H1 (cell line): ENCODE measurements at regions not wholly inside any gene's neighbourhood (a gene's known extent, or its start where the extent isn't known, plus 50 kb on each side); places are given as distances from the start of the nearest gene placed in this dataset.

Experiments
- CTCF ChIA-PET: fragments of 300-600 bp; sonication (Branson Sonifier 250); formaldehyde crosslinking; loops from one replicate; lab custom pipeline; 2021; ENCODE audit not compliant: partially characterized antibody; lab: Charles Lee
- POLR2A ChIA-PET: fragments of 300-600 bp; sonication (Branson Sonifier 250); formaldehyde crosslinking; loops from one replicate; lab custom pipeline; 2021; ENCODE audit warnings: inconsistent platforms; ENCODE audit not compliant: partially characterized antibody; lab: Charles Lee
- DNase-seq, 2 experiments: peaks; one replicate each; pipeline versions ENCODE4 v3.0.0 to v3.0.0-alpha.2; 2010 to 2022; ENCODE audit warnings: low spot score in 2 of 2, low read depth in 1 of 2, mixed read lengths in 1 of 2
- FAIRE-seq: peaks from 2 replicates; lab custom pipeline; 2011; peaks lifted over from hg19 to GRCh38; lab: Jason Lieb, UNC
- H2AFZ ChIP-seq: 2 replicates; pipeline ENCODE4 v1.8.1; 2012; ENCODE audit warnings: low read length, inconsistent platforms
- H2AK5ac ChIP-seq: 2 replicates; pipeline ENCODE4 v1.6.1; 2013; ENCODE audit warnings: low read depth, low read length
- H2BK120ac ChIP-seq: replicated peaks from 2 replicates; pipeline ENCODE3; 2013; ENCODE audit warnings: low read depth, low read length, inconsistent platforms
- H2BK12ac ChIP-seq: 2 replicates; pipeline ENCODE4 v1.6.1; 2013; ENCODE audit warnings: low read depth, low read length
- H2BK15ac ChIP-seq: 2 replicates; pipeline ENCODE4 v1.6.1; 2013; ENCODE audit warnings: low read length
- H2BK20ac ChIP-seq: 2 replicates; pipeline ENCODE4 v1.6.1; 2013; ENCODE audit warnings: low read length
- H2BK5ac ChIP-seq: 2 replicates; pipeline ENCODE4 v1.6.1; 2013; ENCODE audit warnings: low read depth, low read length
- H3K14ac ChIP-seq: 2 replicates; pipeline ENCODE4 v1.6.1; 2013; ENCODE audit warnings: inconsistent platforms; ENCODE audit not compliant: insufficient read length
- H3K18ac ChIP-seq: 2 replicates; pipeline ENCODE4 v1.6.1; 2013; ENCODE audit warnings: low read length; ENCODE audit errors: extremely low read depth
- H3K23ac ChIP-seq: 2 replicates; pipeline ENCODE4 v1.6.1; 2013; ENCODE audit warnings: inconsistent platforms; ENCODE audit not compliant: insufficient read length
- H3K23me2 ChIP-seq: 2 replicates; pipeline ENCODE4 v1.6.1; 2013; ENCODE audit warnings: low read depth, low read length
- H3K27ac ChIP-seq: 2 replicates; pipeline ENCODE4 v1.6.1; 2011; ENCODE audit warnings: low read depth, low read length, inconsistent platforms
- H3K27me3 ChIP-seq, 4 experiments: replicated peaks in 1 of 4; 1 replicate in 1 of 4; 2 replicates in 3 of 4; pipeline versions ENCODE4 v1.6.1 to v1.8.1; 2011 to 2013; ENCODE audit warnings: low read length in 3 of 4, mild to moderate bottlenecking in 3 of 4, inconsistent platforms in 2 of 4, mixed read lengths in 2 of 4, moderate library complexity in 1 of 4; ENCODE audit not compliant: control insufficient read depth in 3 of 4, insufficient read depth in 3 of 4; ENCODE audit errors: extremely low read depth in 1 of 4
- H3K36me3 ChIP-seq, 4 experiments: 2 replicates each; pipeline versions ENCODE4 v1.6.1 to v1.8.1; 2011 to 2013; ENCODE audit warnings: mild to moderate bottlenecking in 4 of 4, low read length in 3 of 4, moderate library complexity in 2 of 4, control low read depth in 1 of 4, inconsistent platforms in 1 of 4; ENCODE audit not compliant: insufficient read depth in 4 of 4, control insufficient read depth in 2 of 4
- H3K4ac ChIP-seq: replicated peaks from 2 replicates; pipeline ENCODE3; 2013; ENCODE audit warnings: low read length, low read depth, mixed read lengths, inconsistent platforms; ENCODE audit not compliant: insufficient read length
- H3K4me1 ChIP-seq, 4 experiments: replicated peaks in 1 of 4; 1 replicate in 1 of 4; 2 replicates in 3 of 4; pipeline versions ENCODE4 v1.6.1 to v1.8.1; 2011 to 2013; ENCODE audit warnings: low read length in 3 of 4, inconsistent platforms in 2 of 4, mixed read lengths in 1 of 4; ENCODE audit not compliant: insufficient read depth in 4 of 4, control insufficient read depth in 3 of 4
- H3K4me2 ChIP-seq, 2 experiments: 2 replicates each; pipeline versions ENCODE4 v1.6.1 to v1.8.1; 2011 to 2013; ENCODE audit warnings: low read depth in 2 of 2, low read length in 2 of 2, control low read depth in 1 of 2, inconsistent platforms in 1 of 2, mild to moderate bottlenecking in 1 of 2; ENCODE audit not compliant: insufficient read depth in 1 of 2
- H3K4me3 ChIP-seq, 4 experiments: fragments of 200-600, 300-600 bp in 1 of 4; sonication (generic), shearing (Covaris generic), sonication (Bioruptor Twin) in 1 of 4; 2 replicates each; pipeline versions ENCODE4 v1.5.1 to v1.8.1; 2011 to 2016; ENCODE audit warnings: low read length in 4 of 4, low read depth in 3 of 4, control low read depth in 2 of 4, inconsistent platforms in 2 of 4, mild to moderate bottlenecking in 2 of 4, mixed read lengths in 1 of 4, moderate library complexity in 1 of 4; ENCODE audit not compliant: insufficient read depth in 2 of 4; ENCODE audit errors: extremely low read depth in 1 of 4
- H3K56ac ChIP-seq: replicated peaks from 2 replicates; pipeline ENCODE3; 2013; ENCODE audit warnings: low read depth, mild to moderate bottlenecking, mixed read lengths, low read length, inconsistent platforms; ENCODE audit not compliant: insufficient read length
- H3K79me1 ChIP-seq: 2 replicates; pipeline ENCODE4 v1.6.1; 2013; ENCODE audit warnings: low read depth, low read length, control low read depth
- H3K79me2 ChIP-seq, 2 experiments: 2 replicates each; pipeline versions ENCODE4 v1.6.1 to v1.8.1; 2012 to 2013; ENCODE audit warnings: low read length in 2 of 2, mild to moderate bottlenecking in 2 of 2, inconsistent platforms in 1 of 2; ENCODE audit not compliant: insufficient read depth in 2 of 2, control insufficient read depth in 1 of 2
- H3K9ac ChIP-seq, 4 experiments: replicated peaks in 1 of 4; 1 replicate in 1 of 4; 2 replicates in 3 of 4; pipeline versions ENCODE4 v1.6.1 to v1.8.1; 2011 to 2013; ENCODE audit warnings: low read depth in 3 of 4, low read length in 3 of 4, control low read depth in 2 of 4, mild to moderate bottlenecking in 2 of 4, moderate library complexity in 2 of 4, inconsistent platforms in 1 of 4; ENCODE audit errors: extremely low read depth in 1 of 4
- H3K9me3 ChIP-seq, 2 experiments: 2 replicates each; pipeline versions ENCODE4 v1.6.1 to v1.8.1; 2012 to 2013; ENCODE audit warnings: mild to moderate bottlenecking in 2 of 2, moderate library complexity in 2 of 2, control low read depth in 1 of 2, inconsistent platforms in 1 of 2, low read depth in 1 of 2, low read length in 1 of 2, mixed read lengths in 1 of 2; ENCODE audit not compliant: insufficient read depth in 2 of 2
- H4K20me1 ChIP-seq, 2 experiments: replicated peaks in 1 of 2; 2 replicates each; pipeline versions ENCODE3 to v1.8.1; 2011 to 2013; ENCODE audit warnings: inconsistent platforms in 2 of 2, low read length in 2 of 2, mild to moderate bottlenecking in 1 of 2; ENCODE audit not compliant: insufficient read depth in 2 of 2, control insufficient read depth in 1 of 2
- H4K5ac ChIP-seq: 2 replicates; pipeline ENCODE4 v1.6.1; 2013; ENCODE audit warnings: low read length, low read depth, mixed read lengths, inconsistent platforms; ENCODE audit not compliant: insufficient read length
- H4K8ac ChIP-seq: 2 replicates; pipeline ENCODE4 v1.8.0; 2013; ENCODE audit warnings: mild to moderate bottlenecking, moderate library complexity, low read length, inconsistent platforms; ENCODE audit not compliant: insufficient read depth; ENCODE audit errors: extremely low read depth
- H4K91ac ChIP-seq: replicated peaks from 2 replicates; pipeline ENCODE3; 2013; ENCODE audit warnings: low read length, mixed read lengths, inconsistent platforms; ENCODE audit not compliant: insufficient read length
- CHD2 ChIP-seq: IDR thresholded peaks from 2 replicates; pipeline ENCODE4 v1.6.1; 2012; ENCODE audit warnings: low read length, improper control_type of control experiment
- CREB1 ChIP-seq: IDR thresholded peaks from 2 replicates; pipeline ENCODE4 v1.6.1; 2012; ENCODE audit warnings: inconsistent platforms
- EP300 ChIP-seq, 2 experiments: IDR thresholded peaks; 1 replicate in 1 of 2; 2 replicates in 1 of 2; pipeline ENCODE4 v1.6.1; 2011 to 2012; ENCODE audit warnings: low read depth in 2 of 2, low read length in 2 of 2, mild to moderate bottlenecking in 2 of 2, borderline replicate concordance in 1 of 2, inconsistent platforms in 1 of 2, moderate library complexity in 1 of 2
- GABPA ChIP-seq: IDR thresholded peaks from 2 replicates; pipeline ENCODE4 v1.6.1; 2011; ENCODE audit warnings: mild to moderate bottlenecking, low read length, moderate library complexity, borderline replicate concordance; ENCODE audit not compliant: insufficient read depth
- HDAC2 ChIP-seq, 2 experiments: fragments of 300-600 bp in 1 of 2; sonication (generic) in 1 of 2; IDR thresholded peaks; 2 replicates each; pipeline ENCODE4 v1.6.1; 2011 to 2012; ENCODE audit warnings: low read depth in 2 of 2, low read length in 2 of 2, mild to moderate bottlenecking in 2 of 2, moderate library complexity in 2 of 2, borderline replicate concordance in 1 of 2, inconsistent platforms in 1 of 2
- JUN ChIP-seq: IDR thresholded peaks from 2 replicates; pipeline ENCODE4 v1.6.1; 2011; ENCODE audit warnings: low read depth, mild to moderate bottlenecking, improper control_type of control experiment, low read length
- JUND ChIP-seq: IDR thresholded peaks from 2 replicates; pipeline ENCODE4 v1.6.1; 2011; ENCODE audit warnings: mild to moderate bottlenecking, improper control_type of control experiment, low read length
- NRF1 ChIP-seq: IDR thresholded peaks from 2 replicates; pipeline ENCODE4 v1.6.1; 2011; ENCODE audit warnings: mild to moderate bottlenecking, low read depth, low read length, improper control_type of control experiment
- RFX5 ChIP-seq: IDR thresholded peaks from 2 replicates; pipeline ENCODE4 v1.6.1; 2011; ENCODE audit warnings: low read depth, low read length, improper control_type of control experiment, borderline replicate concordance
- SIRT6 ChIP-seq: IDR thresholded peaks from one replicate; pipeline ENCODE4 v1.7.1; 2012; ENCODE audit warnings: low read length, inconsistent platforms
- SRF ChIP-seq: IDR thresholded peaks from 2 replicates; pipeline ENCODE4 v1.6.1; 2011; ENCODE audit warnings: mild to moderate bottlenecking, low read depth, low read length, moderate library complexity
- TBP ChIP-seq: IDR thresholded peaks from 2 replicates; pipeline ENCODE4 v1.6.1; 2011; ENCODE audit warnings: low read depth, low read length, improper control_type of control experiment
- WGBS, 2 experiments: shearing (Covaris generic) in 1 of 2; methylation state at CpG; one replicate each; pipeline versions ENCODE4 v1.1.6 to v1.1.7; 2013 to 2015; ENCODE audit warnings: low lambda C conversion rate in 2 of 2, mixed read lengths in 2 of 2, inconsistent platforms in 1 of 2, low coverage in 1 of 2, missing lambda C conversion rate in 1 of 2; ENCODE audit not compliant: insufficient replicate concordance in 2 of 2, insufficient coverage in 1 of 2, insufficient read length in 1 of 2; ENCODE audit errors: extremely low coverage in 1 of 2, missing lambda C conversion rate in 1 of 2; 5-methylcytosine and 5-hydroxymethylcytosine counted together

GRCh38 chr15:62436235-62436634, 271.1 kb upstream of the C2CD4B start:
- no peak overlapping the region for H3K18ac ChIP-seq
- no peaks in the 10 kb centered on the region for H3K27me3 ChIP-seq
- H3K4me3 ChIP-seq, result no peak overlapping the region
- no peak overlapping the region for H3K9ac ChIP-seq
- CTCF ChIA-PET, result interaction anchor here (0.5 to 1.2 kb wide), 2 partner anchors 20 to 213 kb away, joined by 3 to 4 read pairs; no protein-coding TSS in a partner anchor
- H4K8ac ChIP-seq, result no peak overlapping the region
- no peaks in the 10 kb centered on the region for H3K23me2 ChIP-seq
- no peaks in the 10 kb centered on the region for H3K36me3 ChIP-seq
- no peak overlapping the region for H2BK12ac ChIP-seq
- no peaks in the 10 kb centered on the region for H4K20me1 ChIP-seq
- no peaks in the 10 kb centered on the region for H3K9me3 ChIP-seq
- DNase-seq, result no peak
- no peak overlapping the region for H2AFZ ChIP-seq
- H3K4me1 ChIP-seq, result no peaks in the 10 kb centered on the region
- no peak overlapping the region for H3K23ac ChIP-seq
- H2BK15ac ChIP-seq, result no peak overlapping the region
- TF ChIP-seq GABPA, result no peak
- TF ChIP-seq RFX5, result no peak
- no peak for TF ChIP-seq TBP
- TF ChIP-seq CHD2, result no peak
- no peak for TF ChIP-seq EP300 (IDR thresholded peaks at IDR 0.05; ENCODE audit: borderline replicate concordance in 1 of 2, low read depth in 2 of 2, low read length in 2 of 2)
- TF ChIP-seq JUND, result no peak
- no peak for TF ChIP-seq CREB1
- TF ChIP-seq HDAC2 (IDR thresholded peaks at IDR 0.05; ENCODE audit: borderline replicate concordance in 1 of 2, low read depth in 2 of 2, low read length in 2 of 2), result no peak
- no peak for TF ChIP-seq SIRT6
- TF ChIP-seq JUN, result no peak
- no peak for TF ChIP-seq NRF1
- no peak for TF ChIP-seq SRF
- TF ChIP-seq, all 59 proteins: peak for 0
- 85% methylated on average over 4 of the region's 4 CpGs; no CpG with 5 or more reads in 1 of the 2 experiments for WGBS, 2 experiments
- no peak overlapping the region for H3K56ac ChIP-seq
- no peak overlapping the region for H3K27ac ChIP-seq
- no peak overlapping the region for H2BK120ac ChIP-seq
- H3K79me2 ChIP-seq, result 0 out of 4 replicates have a peak, but pooled peaks cover 0 to 2% of the 10 kb centered on the region in 2 experiments
- no peak overlapping the region for H2BK5ac ChIP-seq
- H4K91ac ChIP-seq, result no peak overlapping the region
- no peak overlapping the region for H3K4me2 ChIP-seq
- no peak for FAIRE-seq
- H3K79me1 ChIP-seq, result peaks cover 15% of the 10 kb centered on the region
- H2BK20ac ChIP-seq, result no peak overlapping the region
- H3K14ac ChIP-seq, result no peak overlapping the region
- no peak overlapping the region for H3K4ac ChIP-seq
- POLR2A ChIA-PET, result no interaction called here
- no peak overlapping the region for H4K5ac ChIP-seq
- no peak overlapping the region for H2AK5ac ChIP-seq
